GM21367 (cell line): ENCODE measurements at regions not wholly inside any gene's neighbourhood (a gene's known extent, or its start where the extent isn't known, plus 50 kb on each side); places are given as distances from the start of the nearest gene placed in this dataset.
"Not testable (repeated sequence)": the region's sequence is repeated elsewhere in the genome, so short reads cannot be mapped to it uniquely, and the experiment has no call there.

Experiments used
- ATAC-seq: cut with Tn5 transposase; IDR thresholded peaks from one replicate; pipeline ENCODE4 v1.9.1; 2021; ENCODE audit not compliant: unreplicated experiment

- ATAC-seq, result no peak
Observed at GRCh38 chr7:25580141-25580540, 351.9 kb upstream of the NPVF start.

GRCh38 chr7:25583621-25584020 lies 355.3 kb upstream of the NPVF start:
- no peak for ATAC-seq

- no peak for ATAC-seq
Observed at GRCh38 chr7:25584112-25584938, 356.0 kb upstream of the NPVF start.

- no peak for ATAC-seq
Observed at GRCh38 chr7:25586513-25586912, 358.2 kb upstream of the NPVF start.

DNA sequence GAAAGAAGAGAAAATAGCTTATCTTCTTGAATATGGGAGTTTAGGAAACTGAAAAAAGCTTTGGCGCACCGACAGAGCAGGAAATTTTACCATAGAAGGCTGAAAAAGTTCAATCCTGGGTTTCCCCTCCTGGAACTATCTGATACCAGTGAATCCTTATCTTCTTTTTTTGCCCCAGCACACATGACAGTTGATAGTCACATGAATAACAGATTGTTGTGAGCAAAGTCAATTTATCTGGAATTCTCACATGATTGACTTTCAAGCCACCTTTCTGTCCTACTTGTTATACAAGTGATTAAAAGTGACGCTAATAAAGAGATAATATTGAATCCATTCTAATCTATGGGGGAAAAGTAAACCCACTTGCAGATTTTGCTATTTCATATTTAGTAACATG lies 365.8 kb upstream of the NPVF start:
- no peak for ATAC-seq

GRCh38 chr7:25594728-25595127 lies 366.4 kb upstream of the NPVF start:
- no peak for ATAC-seq

- no peak for ATAC-seq
Observed at GRCh38 chr7:25595996-25596395, 367.7 kb upstream of the NPVF start.

- no peak for ATAC-seq
Observed at GRCh38 chr7:25596443-25596842, 368.2 kb upstream of the NPVF start.

GRCh38 chr7:25597946-25598345 lies 369.7 kb upstream of the NPVF start:
- ATAC-seq, result no peak

DNA sequence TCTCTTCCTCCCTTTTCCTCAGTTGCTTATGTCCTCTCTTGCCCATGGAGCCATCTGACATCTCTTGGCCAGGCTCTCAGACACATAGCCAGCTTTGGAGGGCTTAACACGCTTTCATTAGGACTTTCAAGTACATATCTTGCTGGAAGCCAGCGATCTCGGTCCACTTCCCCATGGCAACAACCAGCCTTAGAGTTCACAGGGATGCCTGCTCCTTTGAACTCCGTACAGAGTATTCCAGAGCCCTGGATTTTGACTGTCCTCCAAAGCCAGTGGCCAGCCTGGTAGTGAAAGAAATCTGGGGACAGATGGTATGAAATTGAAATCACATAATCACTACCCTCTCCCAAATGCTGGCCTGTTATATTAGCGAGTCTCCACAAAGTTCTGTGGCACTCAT lies 370.5 kb upstream of the NPVF start:
- no peak for ATAC-seq

DNA sequence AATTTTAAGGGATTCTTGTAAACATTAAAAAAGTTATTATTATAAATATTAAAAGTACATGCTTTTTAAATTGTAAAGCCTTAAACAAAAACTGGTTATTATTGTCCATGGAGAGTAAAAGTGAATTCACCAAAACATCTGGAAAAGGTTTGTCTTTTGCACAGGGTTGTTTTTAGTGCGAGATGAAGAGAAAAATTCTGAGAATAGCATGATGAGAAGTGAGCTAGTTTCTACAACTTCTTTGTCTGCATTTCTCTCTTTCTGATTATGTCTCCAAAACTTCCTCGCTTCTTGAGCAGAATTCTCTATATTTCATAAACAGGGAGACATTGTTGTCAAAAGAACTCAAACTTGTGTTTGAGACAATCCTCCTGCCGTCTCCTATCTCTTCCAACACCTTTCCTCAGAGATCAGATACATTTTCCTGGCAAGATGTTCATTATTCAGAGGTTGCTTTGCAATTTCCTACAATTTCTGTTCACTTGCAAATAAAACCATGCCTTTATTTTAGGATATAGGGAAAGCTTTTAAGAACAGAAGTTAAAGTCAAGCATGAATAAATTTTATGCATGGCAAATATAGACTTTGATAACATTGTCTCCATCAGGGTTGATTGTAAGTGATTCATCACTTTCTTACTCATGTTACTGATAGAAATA lies 372.1 kb upstream of the NPVF start:
- no peak for ATAC-seq

DNA sequence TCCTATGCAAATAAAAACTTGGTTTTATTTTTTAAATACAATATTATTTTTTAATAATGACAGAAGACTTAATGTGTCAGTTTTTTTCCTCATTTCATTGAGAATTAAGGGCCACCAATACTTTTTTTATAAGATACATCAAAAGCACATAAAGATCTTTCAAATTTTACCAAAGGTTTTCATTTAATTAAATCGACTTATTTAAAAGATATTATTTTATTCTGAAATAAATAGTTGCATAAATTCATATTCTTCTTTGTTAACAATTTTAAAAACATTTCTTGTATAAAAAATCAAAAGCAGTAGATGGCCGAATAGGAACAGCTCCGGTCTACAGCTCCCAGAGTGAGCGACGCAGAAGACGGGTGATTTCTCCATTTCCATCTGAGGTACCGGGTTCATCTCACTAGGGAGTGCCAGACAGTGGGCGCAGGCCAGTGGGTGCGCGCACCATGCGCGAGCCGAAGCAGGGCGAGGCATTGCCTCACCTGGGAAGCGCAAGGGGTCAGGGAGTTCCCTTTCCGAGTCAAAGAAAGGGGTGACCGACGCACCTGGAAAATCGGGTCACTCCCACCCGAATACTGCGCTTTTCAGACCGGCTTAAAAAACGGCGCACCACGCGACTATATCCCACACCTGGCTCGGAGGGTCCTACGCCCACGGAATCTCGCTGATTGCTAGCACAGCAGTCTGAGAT lies 374.6 kb upstream of the NPVF start:
- ATAC-seq, result not testable (repeated sequence)

DNA sequence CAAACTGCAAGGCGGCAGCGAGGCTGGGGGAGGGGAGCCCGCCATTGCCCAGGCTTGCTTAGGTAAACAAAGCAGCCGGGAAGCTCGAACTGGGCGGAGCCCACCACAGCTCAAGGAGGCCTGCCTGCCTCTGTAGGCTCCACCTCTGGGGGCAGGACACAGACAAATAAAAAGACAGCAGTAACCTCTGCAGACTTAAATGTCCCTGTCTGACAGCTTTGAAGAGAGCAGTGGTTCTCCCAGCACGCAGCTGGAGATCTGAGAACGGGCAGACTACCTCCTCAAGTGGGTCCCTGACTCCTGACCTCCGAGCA lies 375.1 kb upstream of the NPVF start:
- not testable (repeated sequence) for ATAC-seq

DNA sequence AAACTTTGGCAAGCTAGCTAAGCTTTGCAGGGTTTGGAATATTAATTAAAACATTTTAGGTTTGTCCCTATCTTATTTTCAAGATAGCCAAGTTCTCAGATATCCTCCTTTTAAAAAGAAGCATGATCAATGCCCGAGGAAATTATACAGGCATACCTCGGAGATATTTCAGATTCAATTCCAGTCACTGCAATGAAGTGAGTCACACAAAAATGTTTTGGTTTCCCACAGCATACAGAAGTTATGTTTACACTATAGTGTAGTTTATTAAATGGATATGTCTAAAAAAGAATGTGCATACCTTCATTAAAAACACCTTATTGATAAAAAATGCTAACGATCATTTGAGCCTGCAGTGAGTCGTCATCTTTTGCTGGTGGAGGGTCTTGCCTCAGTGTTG lies 382.9 kb upstream of the NPVF start:
- ATAC-seq, result no peak

GRCh38 chr7:25613912-25614311 lies 385.6 kb upstream of the NPVF start:
- no peak for ATAC-seq

- ATAC-seq, result no peak
Observed at GRCh38 chr7:25614415-25614814, 386.1 kb upstream of the NPVF start.

DNA sequence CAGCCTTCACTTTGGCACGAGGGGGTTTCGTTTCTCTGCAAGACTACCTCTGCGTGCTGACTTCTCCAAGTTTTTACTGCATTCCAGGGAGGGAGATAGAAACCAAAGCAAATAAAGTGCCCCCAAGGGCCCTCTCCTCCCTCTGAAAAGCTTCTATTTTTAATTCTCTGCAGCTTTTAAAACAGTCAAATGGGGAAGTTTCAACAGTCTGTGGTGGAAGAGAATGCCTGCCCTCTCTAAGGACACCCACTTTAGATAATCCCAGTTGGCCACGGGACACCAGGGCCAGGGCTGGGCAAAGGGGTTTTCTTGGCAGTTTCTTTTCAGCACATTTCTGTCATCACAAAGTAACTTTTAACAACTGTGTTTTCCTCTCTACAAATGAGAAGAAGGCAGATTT lies 386.7 kb upstream of the NPVF start:
- ATAC-seq, result no peak

- ATAC-seq, result no peak
Observed at GRCh38 chr7:25615593-25615992, 387.3 kb upstream of the NPVF start.

DNA sequence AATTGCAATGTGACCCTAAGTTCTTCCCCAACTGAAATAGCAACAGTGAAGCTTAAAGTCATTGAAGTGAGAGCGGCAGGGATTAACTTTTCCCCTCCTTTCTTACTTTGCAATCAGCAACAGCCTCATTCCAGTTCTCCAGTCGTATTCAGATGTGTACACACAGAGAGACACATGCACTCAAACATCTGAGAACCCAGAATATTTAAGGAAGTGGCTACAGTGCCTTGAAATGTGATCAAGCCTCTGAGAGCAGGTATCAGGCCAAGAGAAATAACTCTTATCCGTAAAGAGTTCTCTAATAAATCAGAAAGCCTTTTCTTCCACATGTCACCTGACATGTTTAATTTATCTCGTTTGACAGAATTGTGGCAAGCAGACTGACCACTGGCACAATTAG lies 388.9 kb upstream of the NPVF start:
- ATAC-seq, result no peak

GRCh38 chr7:25617673-25618072 lies 389.4 kb upstream of the NPVF start:
- no peak for ATAC-seq

GRCh38 chr7:25619381-25619780 lies 391.1 kb upstream of the NPVF start:
- ATAC-seq, result no peak
